CD4-positive, alpha-beta T cell treated with Interleukin-4 for 1 hour (primary cell): ENCODE measurements at regions not wholly inside any gene's neighbourhood (a gene's known extent, or its start where the extent isn't known, plus 50 kb on each side); places are given as distances from the start of the nearest gene placed in this dataset.
"Not testable (repeated sequence)": the region's sequence is repeated elsewhere in the genome, so short reads cannot be mapped to it uniquely, and the experiment has no call there.

Source experiments
- DNase-seq, 2 donors: peaks; one replicate each; pipeline ENCODE4 v3.0.0-alpha.2; 2020 to 2022

- no peak for DNase-seq
Measured at GRCh38 chr12:91493308-91493707, 310.7 kb upstream of the DCN start.

- DNase-seq, result no peak
Measured at GRCh38 chr12:91492648-91493047, 310.0 kb upstream of the DCN start.

- DNase-seq, result no peak
Measured at GRCh38 chr12:91490667-91491311, 308.2 kb upstream of the DCN start.

GRCh38 chr12:91483471-91483985 lies 300.9 kb upstream of the DCN start:
- DNase-seq, result no peak

- no peak for DNase-seq
Measured at GRCh38 chr12:91482231-91482630, 299.6 kb upstream of the DCN start.

- DNase-seq, result no peak
Measured at GRCh38 chr12:91478500-91478899, 295.9 kb upstream of the DCN start.

GRCh38 chr12:91467686-91468085 lies 285.1 kb upstream of the DCN start:
- no peak for DNase-seq

- no peak for DNase-seq
Measured at GRCh38 chr12:91461061-91461460, 278.4 kb upstream of the DCN start.

- no peak for DNase-seq
Measured at GRCh38 chr12:91460469-91460868, 277.9 kb upstream of the DCN start.

GRCh38 chr12:91455321-91455720 lies 272.7 kb upstream of the DCN start:
- DNase-seq, result no peak

- DNase-seq, result no peak
Measured at GRCh38 chr12:91454179-91454578, 271.6 kb upstream of the DCN start.

- DNase-seq, result not testable (repeated sequence)
Measured at GRCh38 chr12:91452464-91452863, 269.8 kb upstream of the DCN start.

- DNase-seq, result no peak
Measured at GRCh38 chr12:91441993-91442952, 259.7 kb upstream of the DCN start.

- DNase-seq, result no peak
Measured at GRCh38 chr12:91441246-91441645, 258.6 kb upstream of the DCN start.

GRCh38 chr12:91434081-91434480 lies 251.5 kb upstream of the DCN start:
- no peak for DNase-seq

GRCh38 chr12:91432755-91433154 lies 250.1 kb upstream of the DCN start:
- DNase-seq, result no peak

- DNase-seq, result no peak
Measured at GRCh38 chr12:91432089-91432488, 249.5 kb upstream of the DCN start.

GRCh38 chr12:91424506-91424905 lies 241.9 kb upstream of the DCN start:
- no peak for DNase-seq

GRCh38 chr12:91423693-91424050 lies 241.1 kb upstream of the DCN start:
- DNase-seq, result no peak

GRCh38 chr12:91422811-91423692 lies 240.4 kb upstream of the DCN start:
- no peak for DNase-seq

- DNase-seq, result no peak
Measured at GRCh38 chr12:91422127-91422526, 239.5 kb upstream of the DCN start.

- DNase-seq, result no peak
Measured at GRCh38 chr12:91419809-91420208, 237.2 kb upstream of the DCN start.
